B cell (primary cell): ENCODE measurements at regions not wholly inside any gene's neighbourhood (a gene's known extent, or its start where the extent isn't known, plus 50 kb on each side); places are given as distances from the start of the nearest gene placed in this dataset.
"Not testable (repeated sequence)": the region's sequence is repeated elsewhere in the genome, so short reads cannot be mapped to it uniquely, and the experiment has no call there.

ENCODE experiments used
- ATAC-seq: fragments of 200-7000 bp; cut with Tn5 transposase; one replicate; pipeline ENCODE4 v1.10.0; 2021; ENCODE audit warnings: low read depth, mild to moderate bottlenecking, moderate number of reproducible peaks, moderate library complexity
- CTCF ChIA-PET: fragments of 350-600 bp; sonication (Branson Sonifier 250); formaldehyde crosslinking; loops from one replicate; lab custom pipeline; 2021; ENCODE audit warnings: antibody characterized with exemption, inconsistent platforms; lab: Charles Lee
- POLR2A ChIA-PET: fragments of 350-600 bp; sonication (Branson Sonifier 250); formaldehyde crosslinking; loops from one replicate; lab custom pipeline; 2021; ENCODE audit warnings: antibody characterized with exemption; lab: Charles Lee
- DNase-seq: peaks from one replicate; pipeline ENCODE4 v3.0.0; 2013
- H2AFZ ChIP-seq: 2 replicates; pipeline ENCODE4 v1.6.1; 2012; ENCODE audit warnings: mild to moderate bottlenecking, low read depth, low read length; ENCODE audit not compliant: insufficient read depth, poor library complexity, severe bottlenecking
- H3K27ac ChIP-seq, 2 donors: 1 replicate in 1 of 2; 2 replicates in 1 of 2; pipeline ENCODE4 v1.5.1; 2012 to 2013; ENCODE audit warnings: low read length in 2 of 2, mild to moderate bottlenecking in 2 of 2, moderate library complexity in 1 of 2
- H3K27me3 ChIP-seq, 4 experiments: fragments of 200-600 bp in 1 of 4; sonication (generic) in 1 of 4; replicated peaks in 1 of 4; 1 replicate in 2 of 4; 2 replicates in 2 of 4; pipeline versions ENCODE4 v1.6.1 to v1.7.0; 2013 to 2016; ENCODE audit warnings: low read length in 3 of 4, mild to moderate bottlenecking in 2 of 4, mixed read lengths in 1 of 4, moderate library complexity in 1 of 4; ENCODE audit not compliant: insufficient read depth in 4 of 4, control insufficient read depth in 3 of 4; ENCODE audit errors: control extremely low read depth in 1 of 4
- H3K36me3 ChIP-seq, 2 experiments: replicated peaks in 1 of 2; 1 replicate in 1 of 2; 2 replicates in 1 of 2; pipeline versions ENCODE4 v1.6.1 to v1.7.1; 2013; ENCODE audit warnings: low read length in 1 of 2; ENCODE audit not compliant: insufficient read depth in 2 of 2, control insufficient read depth in 1 of 2; ENCODE audit errors: control extremely low read depth in 1 of 2, extremely low read depth in 1 of 2
- H3K4me1 ChIP-seq, 2 donors: fragments of 200-600 bp in 1 of 2; sonication (generic) in 1 of 2; 1 replicate in 1 of 2; 2 replicates in 1 of 2; pipeline versions ENCODE4 v1.5.1 to v1.6.1; 2013 to 2017; ENCODE audit warnings: low read length in 2 of 2; ENCODE audit not compliant: control insufficient read depth in 2 of 2, insufficient read depth in 2 of 2
- H3K4me2 ChIP-seq: replicated peaks from 2 replicates; pipeline ENCODE3; 2012; ENCODE audit warnings: mild to moderate bottlenecking, low read depth, low read length; ENCODE audit not compliant: poor library complexity, severe bottlenecking
- H3K4me3 ChIP-seq, 5 experiments: fragments of 200-600 bp in 1 of 5; sonication (generic) in 1 of 5; 1 replicate in 3 of 5; 2 replicates in 2 of 5; pipeline versions ENCODE4 v1.5.1 to v1.7.0; 2011 to 2016; ENCODE audit warnings: low read length in 4 of 5, mild to moderate bottlenecking in 4 of 5, low read depth in 2 of 5, control low read depth in 1 of 5, moderate library complexity in 1 of 5; ENCODE audit not compliant: insufficient read depth in 1 of 5; ENCODE audit errors: control extremely low read depth in 1 of 5, extremely low read depth in 1 of 5
- H3K79me2 ChIP-seq: fragments of 200-600 bp; sonication (generic); one replicate; pipeline ENCODE4 v1.6.0; 2016; ENCODE audit warnings: low read length; ENCODE audit not compliant: control insufficient read depth, insufficient read depth
- H3K9ac ChIP-seq: fragments of 200-600 bp; sonication (generic); 2 replicates; pipeline ENCODE4 v1.6.1; 2017; ENCODE audit warnings: mild to moderate bottlenecking, low read length, moderate library complexity
- H3K9me3 ChIP-seq, 3 donors: one replicate each; pipeline versions ENCODE4 v1.6.1 to v1.7.1; 2013; ENCODE audit warnings: low read length in 2 of 3; ENCODE audit not compliant: control insufficient read depth in 2 of 3, insufficient read depth in 1 of 3; ENCODE audit errors: control extremely low read depth in 1 of 3
- H4K20me1 ChIP-seq: 2 replicates; pipeline ENCODE4 v1.6.0; 2012; ENCODE audit warnings: mild to moderate bottlenecking, low read length; ENCODE audit not compliant: insufficient read depth, control insufficient read depth, poor library complexity, severe bottlenecking
- H3K27ac Mint-ChIP-seq: one replicate; pipeline ENCODE4 v1.8.0; 2021; ENCODE audit warnings: mixed read lengths
- H3K27me3 Mint-ChIP-seq: one replicate; pipeline ENCODE4 v1.8.0; 2021; ENCODE audit warnings: mixed read lengths
- H3K4me1 Mint-ChIP-seq: one replicate; pipeline ENCODE4 v1.8.0; 2021; ENCODE audit warnings: mixed read lengths
- H3K4me3 Mint-ChIP-seq: one replicate; pipeline ENCODE4 v1.8.0; 2021; ENCODE audit warnings: mixed read lengths
- H3K9me3 Mint-ChIP-seq: one replicate; pipeline ENCODE4 v1.8.0; 2022; ENCODE audit warnings: mixed read lengths; ENCODE audit not compliant: insufficient read depth
- CTCF ChIP-seq: fragments of 200-600 bp; IDR thresholded peaks from one replicate; pipeline ENCODE4 v1.8.0; 2022; ENCODE audit warnings: antibody characterized with exemption, mild to moderate bottlenecking
- EZH2 ChIP-seq: IDR thresholded peaks from 2 replicates; pipeline ENCODE4 v1.6.1; 2012; ENCODE audit warnings: borderline replicate concordance, low read depth, mild to moderate bottlenecking, moderate library complexity, low read length; ENCODE audit not compliant: insufficient read depth, poor library complexity, severe bottlenecking
- WGBS: methylation state at CpG from one replicate; pipeline ENCODE4 v1.1.5; 2013; ENCODE audit warnings: missing lambda C conversion rate; ENCODE audit not compliant: insufficient coverage; 5-methylcytosine and 5-hydroxymethylcytosine counted together
- intact Hi-C: fragments of 100-400 bp; cut with micrococcal nuclease; formaldehyde crosslinking; loops from one replicate; pipeline ENCODE4 v1.10.0; 2022

GRCh38 chr6:112416866-112417265 lies 69.7 kb downstream of the RFPL4B start:
- POLR2A ChIA-PET = no interaction called here
- no peaks in the 10 kb centered on the region for H3K4me1 Mint-ChIP-seq
- ATAC-seq (no peak), DNase-seq (no peak)
- no peak overlapping the region for H3K27ac Mint-ChIP-seq
- peaks cover 24% of the 10 kb centered on the region for H3K27me3 Mint-ChIP-seq
- Histone ChIP-seq H3K9me3 (no peaks in the 10 kb centered on the region), H3K36me3 (no peaks in the 10 kb centered on the region), H3K4me1 (no peaks in the 10 kb centered on the region), H2AFZ (no peak overlapping the region), H3K27me3 (peaks cover 0 to under 1% (median under 1%) of the 10 kb centered on the region in 4 experiments), H3K27ac (no peak overlapping the region), H4K20me1 (no peaks in the 10 kb centered on the region), H3K79me2 (no peaks in the 10 kb centered on the region), H3K9ac (no peak overlapping the region), H3K4me3 (no peak overlapping the region), H3K4me2 (no peak overlapping the region)
- no peaks in the 10 kb centered on the region for H3K9me3 Mint-ChIP-seq
- no peak for TF ChIP-seq CTCF
- TF ChIP-seq EZH2 = no peak
- H3K4me3 Mint-ChIP-seq = no peak overlapping the region
- intact Hi-C loops = no loop called here
- 85% methylated on average over 2 of the region's 4 CpGs for WGBS
- CTCF ChIA-PET = no interaction called here

- H3K4me1 Mint-ChIP-seq, POLR2A ChIA-PET, DNase-seq, H3K27ac Mint-ChIP-seq, H4K20me1 ChIP-seq, H3K4me3 ChIP-seq, H2AFZ ChIP-seq, intact Hi-C loops, ATAC-seq, H3K4me2 ChIP-seq, H3K27me3 Mint-ChIP-seq, H3K9me3 Mint-ChIP-seq, H3K27me3 ChIP-seq, H3K4me3 Mint-ChIP-seq, CTCF ChIA-PET, H3K36me3 ChIP-seq, H3K9me3 ChIP-seq, H3K4me1 ChIP-seq, H3K27ac ChIP-seq, H3K79me2 ChIP-seq, H3K9ac ChIP-seq: not testable (repeated sequence)
- WGBS = 100% methylated on average over 2 of the region's 4 CpGs
Measured at GRCh38 chr6:112427011-112427410, 79.9 kb downstream of the RFPL4B start.
